ENCODE measurements at regions not wholly inside any gene's neighbourhood (a gene's known extent, or its start where the extent isn't known, plus 50 kb on each side); places are given as distances from the start of the nearest gene placed in this dataset.
"Not testable (repeated sequence)": the region's sequence is repeated elsewhere in the genome, so short reads cannot be mapped to it uniquely, and the experiment has no call there.

DNA sequence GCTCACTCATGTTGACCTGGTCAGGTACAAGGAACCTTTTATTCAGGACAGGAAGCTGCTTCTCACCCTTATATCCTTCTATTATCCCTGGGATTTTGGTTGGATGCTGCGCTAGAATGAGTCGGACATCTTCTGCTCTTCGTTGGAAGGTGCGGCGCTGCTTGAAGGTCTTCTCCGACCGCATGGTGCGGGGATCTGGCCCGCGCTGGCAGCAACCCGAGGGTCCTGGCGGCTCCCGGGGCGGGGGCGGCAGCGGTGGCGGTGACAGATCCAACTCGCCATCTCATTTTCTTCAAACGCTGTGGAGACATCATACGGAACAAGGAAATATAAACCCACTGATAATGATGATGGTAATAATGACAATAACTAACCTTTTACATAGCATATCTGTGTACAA is 126.3 kb downstream of the ATXN7L3B start:
- TF ChIP-seq SPI1 (IDR thresholded peaks at IDR 0.05; ENCODE audit: low read depth, low read length): no peak
- no peak for TF ChIP-seq POLR2A (IDR thresholded peaks at IDR 0.05; ENCODE audit: low read depth, low read length)
- TF ChIP-seq TAF1 (IDR thresholded peaks at IDR 0.05; ENCODE audit: low read depth, low read length): no peak
- no peak for TF ChIP-seq POLR2AphosphoS5 (IDR thresholded peaks at IDR 0.05; ENCODE audit: low read depth, low read length)
- no peak for TF ChIP-seq POU2F2 (IDR thresholded peaks at IDR 0.05; ENCODE audit: low read depth, low read length)
- TF ChIP-seq PAX5 (IDR thresholded peaks at IDR 0.05; ENCODE audit: insufficient read depth, low read length, severe bottlenecking): no peak
- no peak for DNase-seq (ENCODE audit: insufficient read length, low spot score)
- no peak for FAIRE-seq

- FAIRE-seq (no peak), DNase-seq (ENCODE audit: insufficient read length, low spot score) (no peak)
- TF ChIP-seq POLR2A (IDR thresholded peaks at IDR 0.05; ENCODE audit: low read depth, low read length): no peak
- no peak for TF ChIP-seq SPI1 (IDR thresholded peaks at IDR 0.05; ENCODE audit: low read depth, low read length)
- TF ChIP-seq TAF1 (IDR thresholded peaks at IDR 0.05; ENCODE audit: low read depth, low read length): no peak
- TF ChIP-seq PAX5 (IDR thresholded peaks at IDR 0.05; ENCODE audit: insufficient read depth, low read length, severe bottlenecking): no peak
- no peak for TF ChIP-seq POLR2AphosphoS5 (IDR thresholded peaks at IDR 0.05; ENCODE audit: low read depth, low read length)
- TF ChIP-seq POU2F2 (IDR thresholded peaks at IDR 0.05; ENCODE audit: low read depth, low read length): no peak
Measured at GRCh38 chr12:74665690-74666089, 128.1 kb downstream of the ATXN7L3B start.

- TF ChIP-seq POU2F2 (IDR thresholded peaks at IDR 0.05; ENCODE audit: low read depth, low read length) (no peak), TAF1 (IDR thresholded peaks at IDR 0.05; ENCODE audit: low read depth, low read length) (no peak), SPI1 (IDR thresholded peaks at IDR 0.05; ENCODE audit: low read depth, low read length) (no peak), POLR2AphosphoS5 (IDR thresholded peaks at IDR 0.05; ENCODE audit: low read depth, low read length) (no peak), PAX5 (IDR thresholded peaks at IDR 0.05; ENCODE audit: insufficient read depth, low read length, severe bottlenecking) (no peak), POLR2A (IDR thresholded peaks at IDR 0.05; ENCODE audit: low read depth, low read length) (no peak)
- FAIRE-seq: no peak
- DNase-seq (ENCODE audit: insufficient read length, low spot score): no peak
Measured at GRCh38 chr12:74671421-74671820, 133.8 kb downstream of the ATXN7L3B start.

GRCh38 chr12:74676955-74677354 is 139.3 kb downstream of the ATXN7L3B start:
- FAIRE-seq; DNase-seq (ENCODE audit: insufficient read length, low spot score): not testable (repeated sequence)

- TF ChIP-seq SPI1 (IDR thresholded peaks at IDR 0.05; ENCODE audit: low read depth, low read length) (no peak), POLR2A (IDR thresholded peaks at IDR 0.05; ENCODE audit: low read depth, low read length) (no peak), POLR2AphosphoS5 (IDR thresholded peaks at IDR 0.05; ENCODE audit: low read depth, low read length) (no peak), POU2F2 (IDR thresholded peaks at IDR 0.05; ENCODE audit: low read depth, low read length) (no peak), PAX5 (IDR thresholded peaks at IDR 0.05; ENCODE audit: insufficient read depth, low read length, severe bottlenecking) (no peak), TAF1 (IDR thresholded peaks at IDR 0.05; ENCODE audit: low read depth, low read length) (no peak)
- DNase-seq (ENCODE audit: insufficient read length, low spot score) (no peak), FAIRE-seq (no peak)
Measured at GRCh38 chr12:74685385-74685784, 147.8 kb downstream of the ATXN7L3B start.

- FAIRE-seq: no peak
- no peak for DNase-seq (ENCODE audit: insufficient read length, low spot score)
- TF ChIP-seq POLR2A (IDR thresholded peaks at IDR 0.05; ENCODE audit: low read depth, low read length) (no peak), TAF1 (IDR thresholded peaks at IDR 0.05; ENCODE audit: low read depth, low read length) (no peak), POLR2AphosphoS5 (IDR thresholded peaks at IDR 0.05; ENCODE audit: low read depth, low read length) (no peak), SPI1 (IDR thresholded peaks at IDR 0.05; ENCODE audit: low read depth, low read length) (no peak), PAX5 (IDR thresholded peaks at IDR 0.05; ENCODE audit: insufficient read depth, low read length, severe bottlenecking) (no peak), POU2F2 (IDR thresholded peaks at IDR 0.05; ENCODE audit: low read depth, low read length) (no peak)
Measured at GRCh38 chr12:74689071-74689655, 151.5 kb downstream of the ATXN7L3B start.

GRCh38 chr12:74689929-74690328 is 152.3 kb downstream of the ATXN7L3B start:
- FAIRE-seq: no peak
- no peak for TF ChIP-seq POU2F2 (IDR thresholded peaks at IDR 0.05; ENCODE audit: low read depth, low read length)
- no peak for TF ChIP-seq POLR2A (IDR thresholded peaks at IDR 0.05; ENCODE audit: low read depth, low read length)
- TF ChIP-seq POLR2AphosphoS5 (IDR thresholded peaks at IDR 0.05; ENCODE audit: low read depth, low read length): no peak
- TF ChIP-seq SPI1 (IDR thresholded peaks at IDR 0.05; ENCODE audit: low read depth, low read length): no peak
- TF ChIP-seq PAX5 (IDR thresholded peaks at IDR 0.05; ENCODE audit: insufficient read depth, low read length, severe bottlenecking): no peak
- TF ChIP-seq TAF1 (IDR thresholded peaks at IDR 0.05; ENCODE audit: low read depth, low read length): no peak
- no peak for DNase-seq (ENCODE audit: insufficient read length, low spot score)

DNA sequence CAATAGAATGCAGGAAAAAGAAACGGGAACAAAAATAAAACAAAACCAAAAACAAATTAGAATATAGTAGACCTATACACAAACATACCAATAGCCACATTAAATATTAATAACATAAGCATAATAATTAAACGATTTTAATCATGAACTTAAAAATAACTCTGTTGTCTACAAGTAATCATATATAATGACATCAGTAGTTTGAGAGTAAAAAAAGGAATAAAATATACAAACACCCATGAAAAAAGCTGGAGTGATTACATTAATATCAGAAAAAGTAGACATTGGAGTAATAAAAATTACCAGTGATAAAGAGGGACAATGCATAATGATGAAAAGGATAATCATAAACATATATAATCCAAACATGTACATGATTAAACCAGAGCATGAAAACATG is 181.8 kb downstream of the ATXN7L3B start:
- FAIRE-seq (no peak), DNase-seq (ENCODE audit: insufficient read length, low spot score) (no peak)
- TF ChIP-seq SPI1 (IDR thresholded peaks at IDR 0.05; ENCODE audit: low read depth, low read length) (no peak), POLR2A (IDR thresholded peaks at IDR 0.05; ENCODE audit: low read depth, low read length) (no peak), POLR2AphosphoS5 (IDR thresholded peaks at IDR 0.05; ENCODE audit: low read depth, low read length) (no peak), TAF1 (IDR thresholded peaks at IDR 0.05; ENCODE audit: low read depth, low read length) (no peak), POU2F2 (IDR thresholded peaks at IDR 0.05; ENCODE audit: low read depth, low read length) (no peak), PAX5 (IDR thresholded peaks at IDR 0.05; ENCODE audit: insufficient read depth, low read length, severe bottlenecking) (no peak)

DNA sequence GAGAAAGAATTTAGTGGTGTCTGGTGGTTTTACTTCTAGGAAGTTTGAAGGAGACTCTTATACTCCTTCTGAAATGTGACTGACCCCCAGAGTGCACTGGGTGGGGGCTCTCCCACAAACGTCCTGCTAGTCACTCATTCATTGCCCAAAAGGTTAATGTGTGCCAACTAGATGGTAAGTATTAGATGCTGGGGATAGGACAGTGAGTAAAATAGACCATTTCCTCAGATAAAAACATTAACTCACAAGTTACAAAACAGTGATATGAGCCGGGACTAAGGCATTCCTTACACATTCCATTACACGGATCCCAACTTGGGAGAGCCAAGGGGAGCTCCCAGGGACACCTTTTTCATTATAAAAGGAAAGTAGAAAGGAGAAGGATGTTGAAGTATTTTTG is 185.1 kb downstream of the ATXN7L3B start:
- TF ChIP-seq PAX5 (IDR thresholded peaks at IDR 0.05; ENCODE audit: insufficient read depth, low read length, severe bottlenecking) (no peak), SPI1 (IDR thresholded peaks at IDR 0.05; ENCODE audit: low read depth, low read length) (no peak), POLR2AphosphoS5 (IDR thresholded peaks at IDR 0.05; ENCODE audit: low read depth, low read length) (no peak), POU2F2 (IDR thresholded peaks at IDR 0.05; ENCODE audit: low read depth, low read length) (no peak), TAF1 (IDR thresholded peaks at IDR 0.05; ENCODE audit: low read depth, low read length) (no peak), POLR2A (IDR thresholded peaks at IDR 0.05; ENCODE audit: low read depth, low read length) (no peak)
- FAIRE-seq (no peak), DNase-seq (ENCODE audit: insufficient read length, low spot score) (no peak)

DNA sequence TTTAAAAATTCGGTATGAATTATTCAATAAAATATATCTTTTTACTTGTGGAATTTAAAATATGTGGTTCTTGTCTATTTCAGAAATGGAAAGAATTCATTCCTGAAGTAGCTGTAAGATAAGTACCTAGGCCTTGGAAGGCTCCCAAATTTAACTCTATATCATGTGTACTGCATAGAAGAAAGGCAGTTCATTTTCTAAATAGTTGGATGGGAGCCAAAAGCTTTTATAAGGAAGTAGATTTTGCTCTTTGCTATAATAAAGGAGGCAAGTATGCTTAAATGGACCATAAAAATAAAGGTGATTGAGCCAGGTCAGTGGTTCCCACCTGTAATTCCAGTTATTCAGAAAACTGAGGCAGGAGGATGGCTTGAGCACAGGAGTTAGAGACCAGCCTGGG is 187.5 kb downstream of the ATXN7L3B start:
- FAIRE-seq: no peak
- no peak for TF ChIP-seq POU2F2 (IDR thresholded peaks at IDR 0.05; ENCODE audit: low read depth, low read length)
- no peak for TF ChIP-seq POLR2AphosphoS5 (IDR thresholded peaks at IDR 0.05; ENCODE audit: low read depth, low read length)
- TF ChIP-seq POLR2A (IDR thresholded peaks at IDR 0.05; ENCODE audit: low read depth, low read length): no peak
- no peak for TF ChIP-seq TAF1 (IDR thresholded peaks at IDR 0.05; ENCODE audit: low read depth, low read length)
- TF ChIP-seq PAX5 (IDR thresholded peaks at IDR 0.05; ENCODE audit: insufficient read depth, low read length, severe bottlenecking): no peak
- TF ChIP-seq SPI1 (IDR thresholded peaks at IDR 0.05; ENCODE audit: low read depth, low read length): no peak
- no peak for DNase-seq (ENCODE audit: insufficient read length, low spot score)
